IPS DF 19.7 (cell line): ENCODE measurements at regions not wholly inside any gene's neighbourhood (a gene's known extent, or its start where the extent isn't known, plus 50 kb on each side); places are given as distances from the start of the nearest gene placed in this dataset.

Experiments used
- DNase-seq: peaks from one replicate; pipeline ENCODE4 v3.0.0-alpha.2; 2013; ENCODE audit warnings: low read depth, low spot score

GRCh38 chr14:97640031-97640430 lies 842.8 kb downstream of the VRK1 start:
- DNase-seq: peak; percentile 78

DNA sequence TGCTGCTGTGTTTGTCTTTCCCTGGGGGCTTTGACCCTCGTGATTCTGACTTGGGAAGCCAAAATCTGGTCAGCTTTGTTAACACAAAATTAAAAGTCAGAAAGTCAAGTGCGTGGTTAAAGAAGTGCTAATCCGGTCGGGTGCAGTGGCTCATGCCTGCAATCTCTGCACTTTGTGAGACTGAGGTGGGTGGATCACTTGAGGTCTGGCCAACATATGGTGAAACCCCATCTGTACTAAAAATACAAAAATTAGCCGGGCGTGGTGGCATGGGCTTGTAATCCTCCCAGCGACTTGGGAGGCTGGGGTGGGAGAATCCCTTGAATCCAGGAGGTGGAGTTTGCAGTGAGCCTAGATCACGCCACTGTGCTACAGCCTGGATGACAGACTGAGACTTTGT lies 844.6 kb downstream of the VRK1 start:
- no peak for DNase-seq

DNA sequence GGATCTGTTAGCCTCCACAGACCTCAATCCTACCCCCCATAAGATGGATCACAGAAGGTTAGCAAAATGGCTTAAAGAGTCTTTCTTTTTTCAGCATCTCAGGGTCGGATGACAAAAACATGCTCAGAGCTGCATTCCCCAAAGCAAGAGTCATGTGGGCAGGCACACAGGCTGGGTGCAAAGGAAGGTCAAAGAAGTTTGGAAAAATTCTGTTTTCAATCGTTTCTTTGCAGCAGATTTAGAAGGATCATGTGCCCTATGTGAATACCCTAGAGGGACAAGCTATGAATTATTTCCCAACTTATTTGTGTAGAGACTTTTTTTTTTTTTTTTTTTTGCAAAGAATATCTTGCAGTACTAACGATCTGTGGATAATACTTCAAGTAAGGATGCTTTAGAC lies 845.4 kb downstream of the VRK1 start:
- DNase-seq: no peak

- no peak for DNase-seq
These were observed 847.2 kb downstream of the VRK1 start for GRCh38 chr14:97644365-97644764.

GRCh38 chr14:97649752-97650151 lies 852.6 kb downstream of the VRK1 start:
- DNase-seq: no peak

- peak; percentile 60 for DNase-seq
These were observed 858.2 kb downstream of the VRK1 start for GRCh38 chr14:97655169-97655948.

DNA sequence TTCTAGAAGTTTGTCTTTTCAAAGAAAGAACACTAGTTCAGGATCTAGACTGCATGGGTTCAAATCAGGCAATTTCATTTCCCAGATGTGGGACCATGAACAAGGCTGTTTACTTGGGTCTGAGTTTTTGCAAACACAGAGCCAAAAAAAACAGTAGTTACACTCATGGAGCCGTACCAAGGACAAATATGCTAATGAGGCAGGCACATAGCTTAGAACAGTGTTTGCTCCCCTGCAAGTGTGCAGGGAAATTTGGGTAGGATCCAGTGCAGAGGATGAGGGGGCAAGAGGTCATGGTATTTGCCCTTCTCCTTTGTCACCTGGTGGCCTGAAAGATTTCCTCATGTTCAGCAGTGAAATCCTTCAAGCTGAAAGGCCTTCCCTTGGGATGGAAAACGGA lies 860.4 kb downstream of the VRK1 start:
- DNase-seq: no peak

- DNase-seq: no peak
These were observed 890.9 kb downstream of the VRK1 start for GRCh38 chr14:97687944-97688630.

- DNase-seq: no peak
These were observed 891.6 kb downstream of the VRK1 start for GRCh38 chr14:97688631-97689336.

- no peak for DNase-seq
These were observed 894.9 kb downstream of the VRK1 start for GRCh38 chr14:97692084-97692483.

- no peak for DNase-seq
These were observed 898.3 kb downstream of the VRK1 start for GRCh38 chr14:97695456-97695981.

DNA sequence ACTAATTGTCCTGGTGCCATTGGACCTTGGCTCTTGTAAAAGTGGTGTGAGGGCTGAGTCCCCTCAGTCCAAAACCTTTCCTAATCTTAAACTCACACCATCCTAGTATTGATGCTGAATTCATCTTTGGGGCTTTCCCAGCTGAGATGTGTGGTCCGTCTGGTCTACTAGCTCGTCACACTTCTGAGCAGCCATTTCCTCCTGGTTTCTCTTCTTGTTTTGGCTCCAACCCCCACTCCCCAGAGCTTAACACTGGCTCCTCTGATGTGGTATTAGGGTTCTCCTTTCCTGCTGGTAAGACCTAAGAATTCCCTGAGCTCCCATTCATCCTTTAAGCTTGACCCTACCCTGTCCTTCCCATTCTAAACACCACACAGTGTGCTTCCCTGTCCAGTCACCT lies 900.6 kb downstream of the VRK1 start:
- DNase-seq: no peak

DNA sequence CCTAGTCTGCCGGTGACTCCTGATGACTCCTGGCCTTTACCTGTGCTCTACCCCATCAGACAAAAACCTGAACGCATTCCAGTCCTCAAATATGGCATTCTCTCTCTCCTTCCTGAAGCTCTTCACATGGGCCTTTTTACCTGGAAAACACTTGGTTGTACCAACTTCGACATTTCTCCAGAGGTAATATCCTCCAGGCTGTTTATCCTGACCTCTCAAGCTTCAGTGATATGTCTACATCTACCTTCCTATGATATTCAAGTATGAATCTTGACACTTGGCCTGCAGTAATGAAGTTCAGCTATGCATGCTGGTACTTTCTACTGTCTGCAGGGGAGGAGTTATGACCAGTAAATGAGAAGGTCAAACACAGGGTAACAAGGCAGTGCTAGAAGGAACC lies 901.8 kb downstream of the VRK1 start:
- no peak for DNase-seq

DNA sequence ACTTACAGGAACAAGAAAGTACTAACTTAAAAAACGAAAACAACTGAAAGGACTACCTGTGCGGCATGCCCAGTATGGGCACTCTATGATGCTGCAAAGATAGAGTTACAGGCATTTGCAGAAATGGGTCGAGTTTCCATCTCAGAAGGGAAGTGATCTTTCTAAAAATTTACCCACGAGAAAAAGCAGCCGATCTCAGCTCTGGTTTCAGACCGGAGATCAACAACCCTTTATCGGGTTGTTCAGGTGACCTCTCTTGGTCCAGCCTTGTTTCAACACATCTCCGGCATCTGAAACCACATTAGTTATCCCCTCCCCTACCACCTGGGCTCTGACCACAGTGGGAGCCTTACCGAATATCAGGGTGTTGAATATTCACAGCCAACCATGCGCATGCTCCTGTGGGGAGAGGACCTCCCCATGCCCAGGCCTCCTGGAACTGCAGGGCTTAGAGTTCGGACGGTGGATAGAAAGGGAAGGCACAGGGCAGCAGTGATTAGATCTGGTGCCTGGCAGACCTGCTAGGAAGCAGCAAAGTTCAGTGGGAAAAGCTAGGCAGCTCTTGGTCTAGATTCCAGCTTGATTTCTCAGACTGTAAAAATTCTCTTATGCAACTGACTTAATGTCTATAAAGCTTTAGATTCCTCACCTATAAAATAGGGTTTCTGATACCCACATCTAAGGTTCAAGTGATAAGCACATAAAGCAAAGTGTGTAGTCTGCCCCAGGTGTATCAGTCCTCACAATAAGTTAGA lies 906.0 kb downstream of the VRK1 start:
- no peak for DNase-seq

- no peak for DNase-seq
These were observed 907.2 kb downstream of the VRK1 start for GRCh38 chr14:97704316-97704885.

GRCh38 chr14:97705107-97705506 lies 907.9 kb downstream of the VRK1 start:
- no peak for DNase-seq

DNA sequence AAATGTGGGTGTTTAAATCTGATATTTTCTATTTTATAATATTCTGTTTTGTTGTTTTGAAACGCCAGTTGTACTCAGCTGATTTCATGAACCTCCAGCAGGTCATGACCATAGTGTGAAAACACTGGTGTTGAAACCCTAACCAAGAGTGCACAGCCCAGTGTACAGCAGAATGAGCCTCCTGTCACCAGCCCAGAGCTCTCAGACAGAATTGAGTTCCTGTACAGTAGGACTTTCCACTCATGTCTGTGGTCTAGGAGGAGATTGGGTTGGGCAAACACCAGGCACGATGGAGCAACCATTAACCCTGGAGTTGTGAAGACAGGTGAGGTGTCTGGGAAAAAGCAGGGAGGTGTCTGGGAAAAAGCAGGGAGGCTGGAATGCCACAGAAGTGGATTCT lies 908.8 kb downstream of the VRK1 start:
- no peak for DNase-seq

DNA sequence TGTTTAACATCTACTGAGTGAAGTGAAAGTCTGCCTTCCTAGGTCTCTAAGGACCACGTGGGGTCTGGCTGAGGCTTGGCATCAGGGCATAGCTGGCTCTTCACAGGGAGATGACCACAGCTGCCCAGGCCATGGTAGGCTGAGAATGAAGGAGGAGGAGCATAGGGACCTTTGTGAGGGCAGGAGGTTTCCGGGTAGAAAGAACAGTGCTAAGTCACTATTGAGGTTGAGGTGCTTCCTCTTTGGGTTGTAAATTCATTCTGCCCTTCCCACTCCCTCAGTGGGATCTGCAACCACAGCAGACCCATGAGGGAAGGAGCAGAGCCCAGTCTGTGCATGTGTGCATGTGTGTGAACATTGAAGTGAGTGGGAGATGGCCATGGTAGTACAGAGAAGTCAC lies 909.6 kb downstream of the VRK1 start:
- DNase-seq: no peak

GRCh38 chr14:97707603-97708002 lies 910.4 kb downstream of the VRK1 start:
- no peak for DNase-seq

DNA sequence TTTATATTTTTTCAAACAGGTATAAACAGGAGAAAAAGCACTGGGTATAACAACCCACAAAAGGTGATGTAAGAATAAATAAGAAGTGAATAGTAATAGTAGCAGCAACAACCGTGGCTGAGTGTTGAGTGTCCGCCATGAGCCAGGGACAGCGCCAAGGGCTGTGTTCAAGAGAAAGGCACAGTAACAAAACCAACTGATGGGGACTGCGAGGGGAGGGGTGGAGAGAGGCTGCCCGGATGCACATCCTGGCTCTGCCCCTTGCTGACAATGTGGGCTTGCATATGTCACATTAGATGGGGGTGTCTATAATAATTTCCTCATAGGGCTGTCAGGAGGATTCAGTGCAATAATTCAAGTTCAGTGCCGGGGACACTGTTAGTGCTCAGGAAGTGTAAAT lies 912.4 kb downstream of the VRK1 start:
- no peak for DNase-seq

- DNase-seq: no peak
These were observed 913.5 kb downstream of the VRK1 start for GRCh38 chr14:97710726-97711125.
